PFSK-1 (cell line): ENCODE measurements at regions not wholly inside any gene's neighbourhood (a gene's known extent, or its start where the extent isn't known, plus 50 kb on each side); places are given as distances from the start of the nearest gene placed in this dataset.

ENCODE experiments used
- FOXP2 ChIP-seq: optimal IDR thresholded peaks from 2 replicates; pipeline ENCODE3; 2011; ENCODE audit warnings: borderline replicate concordance, control low read depth, inconsistent platforms; ENCODE audit not compliant: insufficient read depth; ENCODE audit errors: extremely low read length, extremely low read depth
- POLR2AphosphoS5 ChIP-seq: IDR thresholded peaks from 2 replicates; pipeline ENCODE4 v1.6.1; 2012; ENCODE audit warnings: low read depth, mild to moderate bottlenecking, control low read depth, low read length, moderate library complexity
- REST ChIP-seq, 2 experiments: IDR thresholded peaks; 2 replicates each; pipeline versions ENCODE4 v1.6.1 to v1.8.0; 2011 to 2012; ENCODE audit warnings: low read depth in 2 of 2, low read length in 2 of 2, control low read depth in 1 of 2, inconsistent platforms in 1 of 2, mild to moderate bottlenecking in 1 of 2, moderate library complexity in 1 of 2; ENCODE audit not compliant: insufficient read depth in 1 of 2
- SIN3A ChIP-seq: IDR thresholded peaks from 2 replicates; pipeline ENCODE4 v1.6.1; 2012; ENCODE audit warnings: mild to moderate bottlenecking, low read length, moderate library complexity, borderline replicate concordance; ENCODE audit not compliant: insufficient read depth
- TAF1 ChIP-seq: IDR thresholded peaks from 2 replicates; pipeline ENCODE4 v1.6.1; 2012; ENCODE audit warnings: low read length, control low read depth, borderline replicate concordance; ENCODE audit not compliant: insufficient read depth

DNA sequence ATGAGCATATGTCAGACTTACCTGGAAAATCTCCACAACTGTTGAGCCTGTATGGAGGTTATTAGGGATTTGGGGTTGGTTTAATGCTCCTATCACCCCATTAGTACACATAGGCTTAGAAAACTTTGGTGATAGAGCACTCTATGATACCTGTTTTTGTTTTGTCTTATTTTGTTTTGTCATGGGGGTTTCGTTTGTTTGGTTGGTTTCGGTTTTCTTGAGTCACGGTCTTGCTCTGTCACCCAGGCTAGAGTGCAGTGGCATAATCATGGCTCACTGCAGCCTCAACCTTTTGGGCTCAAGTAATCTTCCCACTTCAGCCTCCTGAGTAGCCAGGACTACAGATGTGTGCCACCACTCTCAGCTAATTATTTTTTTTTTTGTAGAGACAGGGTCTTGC is 70.0 kb downstream of the MZT1 start:
- TF ChIP-seq FOXP2 = no peak
- TF ChIP-seq SIN3A = no peak
- no peak for TF ChIP-seq REST (IDR thresholded peaks at IDR 0.05; ENCODE audit: insufficient read depth in 1 of 2, low read depth in 2 of 2, low read length in 2 of 2)
- TF ChIP-seq POLR2AphosphoS5 = no peak
- no peak for TF ChIP-seq TAF1

DNA sequence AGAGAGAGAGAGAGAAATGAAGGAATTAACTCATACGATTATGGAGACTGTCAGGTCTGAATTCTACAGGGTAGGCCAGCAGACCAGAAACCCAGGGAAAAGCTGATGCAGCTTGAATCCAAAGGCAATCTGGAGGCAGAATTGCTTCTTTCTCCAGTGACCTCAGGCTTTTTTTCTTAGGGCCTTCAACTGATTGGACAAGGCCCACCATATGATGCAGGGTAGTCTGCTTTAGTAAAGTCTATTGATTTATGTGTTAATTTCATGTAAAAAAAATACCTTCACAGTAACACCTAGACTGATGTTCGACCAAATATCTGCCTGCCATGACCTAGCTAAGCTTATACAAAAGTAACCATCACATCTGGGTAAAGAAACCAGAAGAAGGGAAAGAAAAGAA is 71.1 kb downstream of the MZT1 start:
- no peak for TF ChIP-seq REST (IDR thresholded peaks at IDR 0.05; ENCODE audit: insufficient read depth in 1 of 2, low read depth in 2 of 2, low read length in 2 of 2)
- TF ChIP-seq TAF1 = no peak
- no peak for TF ChIP-seq POLR2AphosphoS5
- TF ChIP-seq FOXP2 = no peak
- TF ChIP-seq SIN3A = no peak

DNA sequence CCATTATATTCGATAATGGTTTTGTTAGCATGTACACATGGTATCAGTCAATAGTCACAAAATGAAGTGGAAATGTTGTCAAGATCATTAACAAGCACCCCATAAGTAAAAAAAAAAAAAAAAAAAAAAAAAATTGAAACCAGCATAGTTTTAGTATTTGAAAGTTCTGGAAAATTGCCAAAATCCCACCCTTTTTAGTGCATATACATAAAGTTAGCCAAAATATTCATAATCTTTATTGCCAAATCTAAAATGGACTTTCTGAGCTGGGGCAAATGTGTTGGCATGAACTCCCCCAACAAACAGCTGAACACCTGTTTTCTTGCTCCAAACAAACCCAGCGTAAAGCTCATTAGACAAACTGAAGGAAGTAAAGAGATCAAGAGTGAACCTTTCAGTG is 73.9 kb downstream of the MZT1 start:
- TF ChIP-seq REST (IDR thresholded peaks at IDR 0.05; ENCODE audit: insufficient read depth in 1 of 2, low read depth in 2 of 2, low read length in 2 of 2) (no peak), FOXP2 (no peak), POLR2AphosphoS5 (no peak), SIN3A (no peak), TAF1 (no peak)

DNA sequence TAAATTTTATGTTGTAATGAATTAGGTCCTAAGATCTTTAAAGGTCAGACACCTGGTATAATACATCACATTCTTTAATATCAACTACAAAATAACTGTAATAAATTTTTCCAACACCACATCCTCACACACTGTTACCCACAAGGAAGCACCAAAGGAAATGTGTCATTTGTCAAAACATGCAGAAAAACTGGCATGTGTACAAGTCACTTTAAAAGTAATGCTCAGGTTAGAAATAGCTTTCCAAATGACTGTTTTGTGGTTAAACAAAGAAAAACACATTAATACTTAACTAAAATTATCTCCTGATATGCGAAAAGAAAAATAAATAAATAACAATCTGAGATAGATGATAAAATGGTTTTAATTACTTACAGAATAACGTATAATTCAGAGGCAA is 74.7 kb downstream of the MZT1 start:
- TF ChIP-seq REST (IDR thresholded peaks at IDR 0.05; ENCODE audit: insufficient read depth in 1 of 2, low read depth in 2 of 2, low read length in 2 of 2) (no peak), POLR2AphosphoS5 (no peak), TAF1 (no peak)

- TF ChIP-seq REST (IDR thresholded peaks at IDR 0.05; ENCODE audit: insufficient read depth in 1 of 2, low read depth in 2 of 2, low read length in 2 of 2) (no peak), TAF1 (no peak), POLR2AphosphoS5 (no peak), FOXP2 (no peak), SIN3A (no peak)
Observed at GRCh38 chr13:72651144-72651543, 76.3 kb downstream of the MZT1 start.
